ENCODE measurements at regions not wholly inside any gene's neighbourhood (a gene's known extent, or its start where the extent isn't known, plus 50 kb on each side); places are given as distances from the start of the nearest gene placed in this dataset.
"Not testable (repeated sequence)": the region's sequence is repeated elsewhere in the genome, so short reads cannot be mapped to it uniquely, and the experiment has no call there.

GRCh38 chr2:105490956-105491355 lies 92.1 kb upstream of the FHL2 start:
- DNase-seq = no peak

GRCh38 chr2:105490204-105490603 lies 91.4 kb upstream of the FHL2 start:
- no peak for DNase-seq

GRCh38 chr2:105489168-105489878 lies 90.5 kb upstream of the FHL2 start:
- no peak for DNase-seq

GRCh38 chr2:105488285-105488684 lies 89.4 kb upstream of the FHL2 start:
- DNase-seq = no peak

- DNase-seq = no peak
Observed at GRCh38 chr2:105487142-105488069, 88.6 kb upstream of the FHL2 start.

- DNase-seq = no peak
Observed at GRCh38 chr2:105486762-105487141, 87.9 kb upstream of the FHL2 start.

- DNase-seq = no peak
Observed at GRCh38 chr2:105478670-105479069, 79.8 kb upstream of the FHL2 start.

GRCh38 chr2:105477050-105477620 lies 78.3 kb upstream of the FHL2 start:
- DNase-seq = not testable (repeated sequence)

- no peak for DNase-seq
Observed at GRCh38 chr2:105473011-105473410, 74.2 kb upstream of the FHL2 start.

- DNase-seq = no peak
Observed at GRCh38 chr2:105470979-105471378, 72.1 kb upstream of the FHL2 start.

- no peak for DNase-seq
Observed at GRCh38 chr2:105469781-105470180, 70.9 kb upstream of the FHL2 start.

GRCh38 chr2:105468582-105469042 lies 69.8 kb upstream of the FHL2 start:
- no peak for DNase-seq

- DNase-seq = no peak
Observed at GRCh38 chr2:105464325-105464724, 65.5 kb upstream of the FHL2 start.

GRCh38 chr2:105460048-105460732 lies 61.3 kb upstream of the FHL2 start:
- no peak for DNase-seq

- no peak for DNase-seq
Observed at GRCh38 chr2:105458076-105458475, 59.2 kb upstream of the FHL2 start.

- DNase-seq = no peak
Observed at GRCh38 chr2:105455488-105456003, 56.7 kb upstream of the FHL2 start.

GRCh38 chr2:105454801-105455485 lies 56.1 kb upstream of the FHL2 start:
- no peak for DNase-seq

- DNase-seq = no peak
Observed at GRCh38 chr2:105451571-105452166, 52.8 kb upstream of the FHL2 start.

GRCh38 chr2:105450471-105450870 lies 51.6 kb upstream of the FHL2 start:
- DNase-seq = no peak

- DNase-seq = no peak
Observed at GRCh38 chr2:105449076-105449475, 50.2 kb upstream of the FHL2 start.

Data from activated T-cell treated with anti-CD3 and anti-CD28 coated beads, Interleukin-2, amount 50 U/mL, for 48 hours (primary cell).